ENCODE measurements at regions not wholly inside any gene's neighbourhood (a gene's known extent, or its start where the extent isn't known, plus 50 kb on each side); places are given as distances from the start of the nearest gene placed in this dataset.

GRCh38 chr2:45072862-45073237 is 63.6 kb upstream of the SIX2 start:
- no peak for TF ChIP-seq ISL1 (CRISPR knock-in tag; IDR thresholded peaks at IDR 0.05)
- TF ChIP-seq PPARA (CRISPR knock-in tag; IDR thresholded peaks at IDR 0.05; ENCODE audit: borderline replicate concordance), result no peak
- TF ChIP-seq ZFP3 (CRISPR knock-in tag; IDR thresholded peaks at IDR 0.05), result no peak
- no peak for TF ChIP-seq POU6F1 (CRISPR knock-in tag; IDR thresholded peaks at IDR 0.05; ENCODE audit: borderline replicate concordance, low read depth)
- no peak for TF ChIP-seq PATZ1 (CRISPR knock-in tag; IDR thresholded peaks at IDR 0.05; ENCODE audit: borderline replicate concordance)
- no peak for TF ChIP-seq TSHZ2 (CRISPR knock-in tag; IDR thresholded peaks at IDR 0.05)
- TF ChIP-seq ZNF8 (CRISPR knock-in tag; IDR thresholded peaks at IDR 0.05), result no peak
- no peak for TF ChIP-seq TOX (CRISPR knock-in tag; IDR thresholded peaks at IDR 0.05; ENCODE audit: borderline replicate concordance)
- TF ChIP-seq TCF4 (CRISPR knock-in tag; IDR thresholded peaks at IDR 0.05; ENCODE audit: borderline replicate concordance), result no peak
- no peak for TF ChIP-seq CREB5 (CRISPR knock-in tag; IDR thresholded peaks at IDR 0.05; ENCODE audit: low read depth)
- no peak for TF ChIP-seq ESRRG (CRISPR knock-in tag; IDR thresholded peaks at IDR 0.05)
- no peak for TF ChIP-seq RARB (CRISPR knock-in tag; IDR thresholded peaks at IDR 0.05)
- TF ChIP-seq ZFP30 (CRISPR knock-in tag; IDR thresholded peaks at IDR 0.05), result no peak
